ENCODE measurements at regions not wholly inside any gene's neighbourhood (a gene's known extent, or its start where the extent isn't known, plus 50 kb on each side); places are given as distances from the start of the nearest gene placed in this dataset.

DNA sequence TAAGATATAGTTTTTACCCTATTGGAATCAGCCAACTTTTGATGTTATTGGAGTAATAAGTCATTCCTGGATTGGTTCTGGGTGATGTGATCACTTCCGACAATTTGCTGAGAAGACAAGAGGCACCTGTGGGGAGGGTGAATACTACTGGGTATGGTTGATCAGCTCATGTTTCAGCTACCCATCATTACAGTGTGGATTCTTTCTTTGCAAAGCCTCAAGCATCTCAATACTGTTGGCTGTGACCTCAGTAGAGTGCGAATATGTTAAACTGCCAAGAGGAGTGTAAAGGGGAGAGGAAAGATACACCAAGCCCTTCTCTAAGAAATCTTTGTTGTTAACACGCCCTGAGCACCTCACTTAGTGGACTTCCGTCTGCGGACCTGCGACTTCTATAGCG is 317.7 kb downstream of the TDRD15 start:
- no peak for DNase-seq
- Histone ChIP-seq H3K4me1 (no peaks in the 10 kb centered on the region), H3K9me3 (no peaks in the 10 kb centered on the region), H3K36me3 (ENCODE audit: control insufficient read depth, insufficient read depth, low read length) (no peaks in the 10 kb centered on the region), H3K4me3 (ENCODE audit: low read depth, low read length) (no peak overlapping the region), H3K27me3 (replicated peaks; ENCODE audit: control insufficient read depth, insufficient read depth, low read length) (no peaks in the 10 kb centered on the region)
- no peaks in the 10 kb centered on the region for H3K36me3 Mint-ChIP-seq (ENCODE audit: insufficient read depth, unreplicated experiment)
- no peak for TF ChIP-seq CTCF (IDR thresholded peaks at IDR 0.05; ENCODE audit: insufficient read depth in 1 of 2, low read depth in 1 of 2, low read length in 1 of 2, severe bottlenecking in 1 of 2, unreplicated experiment in 1 of 2)
- ChIA-PET POLR2A (no interaction called here), CTCF (no interaction called here)
- H3K4me3 Mint-ChIP-seq (ENCODE audit: unreplicated experiment) = no peak overlapping the region
- H3K9me3 Mint-ChIP-seq (ENCODE audit: unreplicated experiment) = peaks cover 9% of the 10 kb centered on the region
- H3K27me3 Mint-ChIP-seq (ENCODE audit: insufficient read depth, unreplicated experiment) = no peaks in the 10 kb centered on the region
- no TSS peak for BruUV-seq (replicated peaks)
- no peaks in the 10 kb centered on the region for H3K4me1 Mint-ChIP-seq (ENCODE audit: low read depth, unreplicated experiment)
- intact Hi-C loops (cut with micrococcal nuclease; ENCODE audit: unreplicated experiment) = no loop called here
- no peak overlapping the region for H3K27ac Mint-ChIP-seq (ENCODE audit: unreplicated experiment)

DNA sequence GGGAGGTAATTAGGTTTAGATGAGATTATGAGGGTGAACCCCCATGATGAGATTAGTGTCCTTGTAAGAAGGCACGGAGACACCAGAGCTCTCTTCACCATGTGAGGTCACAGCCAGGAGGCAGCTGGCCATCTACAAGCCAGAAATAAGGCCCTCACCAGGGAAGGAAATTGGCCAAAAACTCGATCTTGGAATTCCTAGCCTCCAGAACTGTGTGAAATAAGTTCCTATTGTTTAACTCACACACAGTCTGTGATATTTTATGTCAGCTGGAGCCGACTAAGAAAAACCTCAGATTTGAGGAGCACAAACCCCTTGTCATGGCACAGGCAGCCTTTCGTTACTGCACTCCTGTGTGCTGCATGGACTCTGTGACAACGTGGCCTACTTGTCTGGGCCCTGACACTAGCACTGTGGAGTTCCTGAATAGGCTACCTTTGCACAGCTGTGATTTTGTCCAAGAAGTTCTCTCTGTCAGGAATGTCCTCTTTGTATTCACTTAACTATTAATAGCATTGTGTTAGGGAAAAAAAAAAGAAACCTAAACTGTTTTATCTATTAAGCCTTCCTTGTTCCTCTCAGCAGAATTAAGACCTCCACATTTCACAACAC is 319.8 kb downstream of the TDRD15 start:
- POLR2A ChIA-PET = no interaction called here
- Histone ChIP-seq H3K27me3 (replicated peaks; ENCODE audit: control insufficient read depth, insufficient read depth, low read length) (no peaks in the 10 kb centered on the region), H3K4me3 (ENCODE audit: low read depth, low read length) (no peak overlapping the region), H3K4me1 (no peaks in the 10 kb centered on the region), H3K9me3 (no peaks in the 10 kb centered on the region), H3K36me3 (ENCODE audit: control insufficient read depth, insufficient read depth, low read length) (no peaks in the 10 kb centered on the region)
- BruUV-seq (replicated peaks) = no TSS peak
- H3K27me3 Mint-ChIP-seq (ENCODE audit: insufficient read depth, unreplicated experiment) = no peaks in the 10 kb centered on the region
- no peaks in the 10 kb centered on the region for H3K36me3 Mint-ChIP-seq (ENCODE audit: insufficient read depth, unreplicated experiment)
- intact Hi-C loops (cut with micrococcal nuclease; ENCODE audit: unreplicated experiment) = no loop called here
- TF ChIP-seq CTCF (IDR thresholded peaks at IDR 0.05; ENCODE audit: insufficient read depth in 1 of 2, low read depth in 1 of 2, low read length in 1 of 2, severe bottlenecking in 1 of 2, unreplicated experiment in 1 of 2) = no peak
- H3K9me3 Mint-ChIP-seq (ENCODE audit: unreplicated experiment) = peaks cover 9% of the 10 kb centered on the region
- CTCF ChIA-PET = no interaction called here
- no peak overlapping the region for H3K4me3 Mint-ChIP-seq (ENCODE audit: unreplicated experiment)
- no peaks in the 10 kb centered on the region for H3K4me1 Mint-ChIP-seq (ENCODE audit: low read depth, unreplicated experiment)
- H3K27ac Mint-ChIP-seq (ENCODE audit: unreplicated experiment) = no peak overlapping the region
- no peak for DNase-seq

DNA sequence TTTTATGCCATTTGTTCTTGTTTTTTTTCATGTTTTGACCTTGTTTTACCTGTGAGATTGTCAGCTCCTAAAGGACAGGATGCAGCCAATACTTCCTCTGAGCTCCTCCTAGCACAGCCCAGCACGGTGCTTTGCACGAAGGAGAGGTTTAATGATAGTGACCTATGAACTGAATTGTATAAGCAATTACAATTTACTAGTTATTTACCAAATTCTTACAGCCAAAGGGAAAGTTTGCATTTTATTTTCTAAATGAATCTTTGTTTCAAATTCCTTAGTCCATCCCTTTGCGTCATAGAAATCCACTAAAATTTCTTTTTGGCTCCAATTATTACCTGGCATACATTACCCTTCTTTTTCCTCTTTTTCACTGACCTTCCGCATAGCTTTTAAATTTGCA is 326.1 kb downstream of the TDRD15 start:
- H3K4me3 ChIP-seq (ENCODE audit: low read depth, low read length) = no peak overlapping the region
- peaks cover 17% of the 10 kb centered on the region for H3K4me1 Mint-ChIP-seq (ENCODE audit: low read depth, unreplicated experiment)
- ChIA-PET CTCF (no interaction called here), POLR2A (no interaction called here)
- H3K27ac Mint-ChIP-seq (ENCODE audit: unreplicated experiment) = no peak overlapping the region
- H3K27me3 Mint-ChIP-seq (ENCODE audit: insufficient read depth, unreplicated experiment) = no peaks in the 10 kb centered on the region
- no peaks in the 10 kb centered on the region for H3K36me3 ChIP-seq (ENCODE audit: control insufficient read depth, insufficient read depth, low read length)
- no peak for DNase-seq
- BruUV-seq (replicated peaks) = no TSS peak
- no peaks in the 10 kb centered on the region for H3K27me3 ChIP-seq (replicated peaks; ENCODE audit: control insufficient read depth, insufficient read depth, low read length)
- peaks cover 8% of the 10 kb centered on the region for H3K9me3 Mint-ChIP-seq (ENCODE audit: unreplicated experiment)
- no peaks in the 10 kb centered on the region for H3K36me3 Mint-ChIP-seq (ENCODE audit: insufficient read depth, unreplicated experiment)
- intact Hi-C loops (cut with micrococcal nuclease; ENCODE audit: unreplicated experiment) = loop anchor here (1.0 kb wide), 1 partner anchor 44 kb away; no protein-coding TSS in a partner anchor
- H3K4me1 ChIP-seq = peaks cover 11% of the 10 kb centered on the region; the same call in 1 of the 2 replicates
- TF ChIP-seq CTCF (IDR thresholded peaks at IDR 0.05; ENCODE audit: insufficient read depth in 1 of 2, low read depth in 1 of 2, low read length in 1 of 2, severe bottlenecking in 1 of 2, unreplicated experiment in 1 of 2) = no peak
- no peak overlapping the region for H3K4me3 Mint-ChIP-seq (ENCODE audit: unreplicated experiment)
- no peaks in the 10 kb centered on the region for H3K9me3 ChIP-seq

Measured in Caco-2 (cell line).